Left ventricle myocardium inferior (tissue), 1 donor: ENCODE measurements at regions not wholly inside any gene's neighbourhood (a gene's known extent, or its start where the extent isn't known, plus 50 kb on each side); places are given as distances from the start of the nearest gene placed in this dataset.
"Not testable (repeated sequence)": the region's sequence is repeated elsewhere in the genome, so short reads cannot be mapped to it uniquely, and the experiment has no call there.

Experiments used
- DNase-seq: peaks from one replicate; pipeline ENCODE4 v3.0.0-alpha.2; 2020
- H3K27ac ChIP-seq: fragments of 200-600 bp; replicated peaks from 2 replicates; pipeline ENCODE4 v1.8.0; 2021
- H3K27me3 ChIP-seq: fragments of 200-600 bp; 2 replicates; pipeline ENCODE4 v1.8.0; 2021; ENCODE audit warnings: low read depth
- H3K36me3 ChIP-seq: fragments of 200-600 bp; 2 replicates; pipeline ENCODE4 v1.8.0; 2021
- H3K4me1 ChIP-seq: fragments of 200-600 bp; 2 replicates; pipeline ENCODE4 v1.8.0; 2021
- H3K4me3 ChIP-seq: fragments of 200-600 bp; 2 replicates; pipeline ENCODE4 v1.8.0; 2021; ENCODE audit warnings: mild to moderate bottlenecking, moderate library complexity
- H3K9me3 ChIP-seq: fragments of 200-600 bp; replicated peaks from 2 replicates; pipeline ENCODE4 v1.8.0; 2021
- CTCF ChIP-seq: fragments of 200-600 bp; IDR thresholded peaks from 2 replicates; pipeline ENCODE4 v1.8.0; 2021; ENCODE audit warnings: antibody characterized with exemption, mild to moderate bottlenecking, borderline replicate concordance
- intact Hi-C: fragments of 100-400 bp; cut with micrococcal nuclease; formaldehyde crosslinking; loops from one replicate; pipeline ENCODE4 v1.11.0; 2022
- donor health status: DM: no; HTN: yes; CAD: no; lungs with severe emphysema.

- Histone ChIP-seq H3K4me3 (no peak overlapping the region), H3K36me3 (no peaks in the 10 kb centered on the region), H3K27ac (no peak overlapping the region), H3K27me3 (no peaks in the 10 kb centered on the region), H3K9me3 (peaks cover 12% of the 10 kb centered on the region), H3K4me1 (no peaks in the 10 kb centered on the region)
- TF ChIP-seq CTCF, result no peak
- no peak for DNase-seq
- intact Hi-C loops, result no loop called here
These were observed 488.1 kb upstream of the DAB2 start for GRCh38 chr5:39912906-39913305.

GRCh38 chr5:39907267-39907951 is 482.6 kb upstream of the DAB2 start:
- H3K27ac ChIP-seq, H3K4me1 ChIP-seq, H3K36me3 ChIP-seq, DNase-seq, H3K9me3 ChIP-seq, H3K27me3 ChIP-seq, H3K4me3 ChIP-seq, intact Hi-C loops: not testable (repeated sequence)

GRCh38 chr5:39906146-39906545 is 481.4 kb upstream of the DAB2 start:
- Histone ChIP-seq H3K36me3 (no peaks in the 10 kb centered on the region), H3K4me1 (peaks cover 6% of the 10 kb centered on the region), H3K27ac (no peak overlapping the region), H3K9me3 (peaks cover 9% of the 10 kb centered on the region), H3K4me3 (no peak overlapping the region), H3K27me3 (no peaks in the 10 kb centered on the region)
- no peak for TF ChIP-seq CTCF
- no peak for DNase-seq
- intact Hi-C loops, result no loop called here

GRCh38 chr5:39905356-39905755 is 480.6 kb upstream of the DAB2 start:
- no peak for TF ChIP-seq CTCF
- Histone ChIP-seq H3K9me3 (peaks cover 9% of the 10 kb centered on the region), H3K27me3 (no peaks in the 10 kb centered on the region), H3K27ac (no peak overlapping the region), H3K36me3 (no peaks in the 10 kb centered on the region), H3K4me1 (peaks cover 6% of the 10 kb centered on the region), H3K4me3 (no peak overlapping the region)
- intact Hi-C loops, result no loop called here
- DNase-seq, result no peak

- peaks cover 6% of the 10 kb centered on the region for H3K4me1 ChIP-seq
- no peak for DNase-seq
- no peak overlapping the region for H3K27ac ChIP-seq
- no peak for TF ChIP-seq CTCF
- H3K4me3 ChIP-seq, result no peak overlapping the region
- H3K27me3 ChIP-seq, result no peaks in the 10 kb centered on the region
- peaks cover 6% of the 10 kb centered on the region for H3K9me3 ChIP-seq
- intact Hi-C loops, result no loop called here
- no peaks in the 10 kb centered on the region for H3K36me3 ChIP-seq
These were observed 477.8 kb upstream of the DAB2 start for GRCh38 chr5:39902626-39903025.

- intact Hi-C loops, result no loop called here
- DNase-seq, result no peak
- H3K27ac ChIP-seq, result no peak overlapping the region
- H3K27me3 ChIP-seq, result no peaks in the 10 kb centered on the region
- H3K4me3 ChIP-seq, result no peak overlapping the region
- TF ChIP-seq CTCF, result no peak
- H3K36me3 ChIP-seq, result no peaks in the 10 kb centered on the region
- H3K9me3 ChIP-seq, result no peaks in the 10 kb centered on the region
- H3K4me1 ChIP-seq, result no peaks in the 10 kb centered on the region
These were observed 474.0 kb upstream of the DAB2 start for GRCh38 chr5:39898731-39899130.
